H1 (cell line): ENCODE measurements at regions not wholly inside any gene's neighbourhood (a gene's known extent, or its start where the extent isn't known, plus 50 kb on each side); places are given as distances from the start of the nearest gene placed in this dataset.

Experiments used
- CHD7 ChIP-seq: fragments of 300-600 bp; sonication (generic); IDR thresholded peaks from 2 replicates; pipeline ENCODE4 v1.7.1; 2012; ENCODE audit warnings: low read length, moderate library complexity, mild to moderate bottlenecking, inconsistent platforms; ENCODE audit not compliant: insufficient replicate concordance

GRCh38 chr10:61189912-61190311, 245.9 kb upstream of the RHOBTB1 start (continued):
- no peak for TF ChIP-seq CHD7
